ENCODE measurements at regions not wholly inside any gene's neighbourhood (a gene's known extent, or its start where the extent isn't known, plus 50 kb on each side); places are given as distances from the start of the nearest gene placed in this dataset.

GRCh38 chr1:214935258-214935657 is 147.3 kb upstream of the KCNK2 start:
- H3K79me2 ChIP-seq (ENCODE audit: insufficient read depth, low read length): no peaks in the 10 kb centered on the region
- no peaks in the 10 kb centered on the region for H3K9me3 Mint-ChIP-seq (ENCODE audit: unreplicated experiment)
- H3K36me3 Mint-ChIP-seq (ENCODE audit: low read depth, unreplicated experiment): no peaks in the 10 kb centered on the region
- no peak overlapping the region for H3K4me3 Mint-ChIP-seq (ENCODE audit: unreplicated experiment)
- H2AFZ ChIP-seq (ENCODE audit: low read depth, low read length): no peak overlapping the region
- H3K27me3 ChIP-seq (ENCODE audit: insufficient read depth, low read length): no peaks in the 10 kb centered on the region
- TF ChIP-seq EZH2 (IDR thresholded peaks at IDR 0.05; ENCODE audit: insufficient read depth, low read length): no peak
- TF ChIP-seq, protein P1, sequence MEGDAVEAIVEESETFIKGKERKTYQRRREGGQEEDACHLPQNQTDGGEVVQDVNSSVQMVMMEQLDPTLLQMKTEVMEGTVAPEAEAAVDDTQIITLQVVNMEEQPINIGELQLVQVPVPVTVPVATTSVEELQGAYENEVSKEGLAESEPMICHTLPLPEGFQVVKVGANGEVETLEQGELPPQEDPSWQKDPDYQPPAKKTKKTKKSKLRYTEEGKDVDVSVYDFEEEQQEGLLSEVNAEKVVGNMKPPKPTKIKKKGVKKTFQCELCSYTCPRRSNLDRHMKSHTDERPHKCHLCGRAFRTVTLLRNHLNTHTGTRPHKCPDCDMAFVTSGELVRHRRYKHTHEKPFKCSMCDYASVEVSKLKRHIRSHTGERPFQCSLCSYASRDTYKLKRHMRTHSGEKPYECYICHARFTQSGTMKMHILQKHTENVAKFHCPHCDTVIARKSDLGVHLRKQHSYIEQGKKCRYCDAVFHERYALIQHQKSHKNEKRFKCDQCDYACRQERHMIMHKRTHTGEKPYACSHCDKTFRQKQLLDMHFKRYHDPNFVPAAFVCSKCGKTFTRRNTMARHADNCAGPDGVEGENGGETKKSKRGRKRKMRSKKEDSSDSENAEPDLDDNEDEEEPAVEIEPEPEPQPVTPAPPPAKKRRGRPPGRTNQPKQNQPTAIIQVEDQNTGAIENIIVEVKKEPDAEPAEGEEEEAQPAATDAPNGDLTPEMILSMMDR (IDR thresholded peaks at IDR 0.05; ENCODE audit: insufficient read depth, low read depth, low read length): no peak
- no peaks in the 10 kb centered on the region for H3K36me3 ChIP-seq (ENCODE audit: insufficient read depth, low read length)
- FAIRE-seq (no peak), DNase-seq (ENCODE audit: low read depth) (no peak)
- H3K4me3 ChIP-seq (ENCODE audit: insufficient read depth, low read depth, low read length): no peak overlapping the region
- no peak overlapping the region for H3K4me2 ChIP-seq (ENCODE audit: low read length)
- H3K27ac Mint-ChIP-seq (ENCODE audit: unreplicated experiment): no peak overlapping the region
- no peaks in the 10 kb centered on the region for H3K9me3 ChIP-seq (ENCODE audit: insufficient read depth, low read depth, low read length)
- H3K27me3 Mint-ChIP-seq (ENCODE audit: low read depth, unreplicated experiment): no peaks in the 10 kb centered on the region
- no peaks in the 10 kb centered on the region for H3K4me1 ChIP-seq (ENCODE audit: insufficient read depth, low read length)
- no peak overlapping the region for H3K9ac ChIP-seq (ENCODE audit: low read length)
- H4K20me1 ChIP-seq (ENCODE audit: insufficient read depth, low read length): no peaks in the 10 kb centered on the region
- H3K4me1 Mint-ChIP-seq (ENCODE audit: low read depth, unreplicated experiment): no peaks in the 10 kb centered on the region
- H3K27ac ChIP-seq (ENCODE audit: low read depth, low read length): no peak overlapping the region

- Mint-ChIP-seq H3K4me3 (ENCODE audit: unreplicated experiment) (no peak overlapping the region), H3K36me3 (ENCODE audit: low read depth, unreplicated experiment) (no peaks in the 10 kb centered on the region), H3K27me3 (ENCODE audit: low read depth, unreplicated experiment) (no peaks in the 10 kb centered on the region), H3K4me1 (ENCODE audit: low read depth, unreplicated experiment) (no peaks in the 10 kb centered on the region), H3K27ac (ENCODE audit: unreplicated experiment) (no peak overlapping the region), H3K9me3 (ENCODE audit: unreplicated experiment) (peaks cover 1% of the 10 kb centered on the region)
- no peaks in the 10 kb centered on the region for H4K20me1 ChIP-seq (ENCODE audit: insufficient read depth, low read length)
- H3K4me3 ChIP-seq (ENCODE audit: insufficient read depth, low read depth, low read length): no peak overlapping the region
- H3K4me2 ChIP-seq (ENCODE audit: low read length): no peak overlapping the region
- no peaks in the 10 kb centered on the region for H3K79me2 ChIP-seq (ENCODE audit: insufficient read depth, low read length)
- FAIRE-seq: no peak
- H3K27ac ChIP-seq (ENCODE audit: low read depth, low read length): no peak overlapping the region
- H3K9me3 ChIP-seq (ENCODE audit: insufficient read depth, low read depth, low read length): no peaks in the 10 kb centered on the region
- no peaks in the 10 kb centered on the region for H3K27me3 ChIP-seq (ENCODE audit: insufficient read depth, low read length)
- H2AFZ ChIP-seq (ENCODE audit: low read depth, low read length): no peak overlapping the region
- no peak overlapping the region for H3K9ac ChIP-seq (ENCODE audit: low read length)
- H3K4me1 ChIP-seq (ENCODE audit: insufficient read depth, low read length): no peaks in the 10 kb centered on the region
- no peak for DNase-seq (ENCODE audit: low read depth)
- H3K36me3 ChIP-seq (ENCODE audit: insufficient read depth, low read length): no peaks in the 10 kb centered on the region
- TF ChIP-seq EZH2 (IDR thresholded peaks at IDR 0.05; ENCODE audit: insufficient read depth, low read length): no peak
- TF ChIP-seq, protein P1 (IDR thresholded peaks at IDR 0.05; ENCODE audit: insufficient read depth, low read depth, low read length): no peak
These were observed 143.4 kb upstream of the KCNK2 start for GRCh38 chr1:214939180-214939579.

- H3K27ac Mint-ChIP-seq (ENCODE audit: unreplicated experiment): no peak overlapping the region
- H3K4me1 ChIP-seq (ENCODE audit: insufficient read depth, low read length): no peaks in the 10 kb centered on the region
- no peaks in the 10 kb centered on the region for H3K9me3 ChIP-seq (ENCODE audit: insufficient read depth, low read depth, low read length)
- H3K4me1 Mint-ChIP-seq (ENCODE audit: low read depth, unreplicated experiment): no peaks in the 10 kb centered on the region
- no peak overlapping the region for H3K9ac ChIP-seq (ENCODE audit: low read length)
- H3K27me3 ChIP-seq (ENCODE audit: insufficient read depth, low read length): no peaks in the 10 kb centered on the region
- no peak for DNase-seq (ENCODE audit: low read depth)
- H3K4me3 Mint-ChIP-seq (ENCODE audit: unreplicated experiment): no peak overlapping the region
- peaks cover 1% of the 10 kb centered on the region for H3K9me3 Mint-ChIP-seq (ENCODE audit: unreplicated experiment)
- H3K4me2 ChIP-seq (ENCODE audit: low read length): no peak overlapping the region
- H3K27ac ChIP-seq (ENCODE audit: low read depth, low read length): no peak overlapping the region
- FAIRE-seq: no peak
- H3K36me3 Mint-ChIP-seq (ENCODE audit: low read depth, unreplicated experiment): no peaks in the 10 kb centered on the region
- H4K20me1 ChIP-seq (ENCODE audit: insufficient read depth, low read length): no peaks in the 10 kb centered on the region
- no peak overlapping the region for H3K4me3 ChIP-seq (ENCODE audit: insufficient read depth, low read depth, low read length)
- no peak overlapping the region for H2AFZ ChIP-seq (ENCODE audit: low read depth, low read length)
- no peak for TF ChIP-seq EZH2 (IDR thresholded peaks at IDR 0.05; ENCODE audit: insufficient read depth, low read length)
- TF ChIP-seq, protein P1 (IDR thresholded peaks at IDR 0.05; ENCODE audit: insufficient read depth, low read depth, low read length): no peak
- no peaks in the 10 kb centered on the region for H3K27me3 Mint-ChIP-seq (ENCODE audit: low read depth, unreplicated experiment)
- H3K36me3 ChIP-seq (ENCODE audit: insufficient read depth, low read length): no peaks in the 10 kb centered on the region
- H3K79me2 ChIP-seq (ENCODE audit: insufficient read depth, low read length): no peaks in the 10 kb centered on the region
These were observed 141.5 kb upstream of the KCNK2 start for GRCh38 chr1:214941061-214941460.

Measured in astrocyte (in vitro differentiated cells and primary cell).